AG04449 (cell line): ENCODE measurements at regions not wholly inside any gene's neighbourhood (a gene's known extent, or its start where the extent isn't known, plus 50 kb on each side); places are given as distances from the start of the nearest gene placed in this dataset.

Source experiments
- CTCF ChIA-PET: fragments of 350-600 bp; formaldehyde crosslinking; extraction: SDS; loops from one replicate; lab custom pipeline; 2021; ENCODE audit warnings: antibody characterized with exemption; lab: Yijun Ruan, JAX
- POLR2A ChIA-PET: fragments of 400-600, 350-600 bp; formaldehyde crosslinking; extraction: SDS; loops from one replicate; lab custom pipeline; 2020; ENCODE audit warnings: antibody characterized with exemption, inconsistent platforms; lab: Yijun Ruan, JAX
- DNase-seq: peaks from one replicate; pipeline ENCODE4 v3.0.0-alpha.2; 2010; ENCODE audit warnings: low read depth, low spot score
- H3K4me3 ChIP-seq: 2 replicates; pipeline ENCODE4 v1.5.1; 2011; ENCODE audit warnings: low read depth, mild to moderate bottlenecking, control low read depth, low read length
- TF ChIP-seq, protein P1 (sequence below): IDR thresholded peaks from one replicate; pipeline ENCODE4 v1.5.1; 2011; ENCODE audit warnings: mild to moderate bottlenecking, moderate library complexity, low read length, control low read depth, inconsistent platforms; ENCODE audit not compliant: insufficient read depth; ENCODE audit errors: missing control alignments

DNA sequence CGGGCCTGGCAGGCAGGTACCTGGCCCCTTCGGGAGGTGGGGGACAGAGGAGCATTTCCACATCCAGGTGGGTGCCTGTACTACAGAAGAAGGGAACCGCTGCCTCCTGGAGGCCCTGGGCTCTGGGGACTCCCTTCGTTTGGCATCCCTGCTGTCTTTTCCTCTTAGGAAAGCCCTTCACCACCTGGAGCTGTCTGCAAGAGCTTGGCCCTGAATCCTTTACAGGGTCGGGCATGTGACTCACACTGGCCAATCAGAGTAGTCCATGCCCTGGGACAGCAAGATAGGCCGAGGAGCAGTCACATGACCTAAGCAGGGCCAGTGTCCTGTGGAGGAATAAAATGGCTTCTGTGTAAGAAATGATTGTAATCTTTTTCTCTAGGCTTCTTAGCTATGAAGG is 224.9 kb downstream of the ANKRD60 start:
- DNase-seq = no peak
- ChIA-PET CTCF (no interaction called here), POLR2A (no interaction called here)
- TF ChIP-seq, protein P1, sequence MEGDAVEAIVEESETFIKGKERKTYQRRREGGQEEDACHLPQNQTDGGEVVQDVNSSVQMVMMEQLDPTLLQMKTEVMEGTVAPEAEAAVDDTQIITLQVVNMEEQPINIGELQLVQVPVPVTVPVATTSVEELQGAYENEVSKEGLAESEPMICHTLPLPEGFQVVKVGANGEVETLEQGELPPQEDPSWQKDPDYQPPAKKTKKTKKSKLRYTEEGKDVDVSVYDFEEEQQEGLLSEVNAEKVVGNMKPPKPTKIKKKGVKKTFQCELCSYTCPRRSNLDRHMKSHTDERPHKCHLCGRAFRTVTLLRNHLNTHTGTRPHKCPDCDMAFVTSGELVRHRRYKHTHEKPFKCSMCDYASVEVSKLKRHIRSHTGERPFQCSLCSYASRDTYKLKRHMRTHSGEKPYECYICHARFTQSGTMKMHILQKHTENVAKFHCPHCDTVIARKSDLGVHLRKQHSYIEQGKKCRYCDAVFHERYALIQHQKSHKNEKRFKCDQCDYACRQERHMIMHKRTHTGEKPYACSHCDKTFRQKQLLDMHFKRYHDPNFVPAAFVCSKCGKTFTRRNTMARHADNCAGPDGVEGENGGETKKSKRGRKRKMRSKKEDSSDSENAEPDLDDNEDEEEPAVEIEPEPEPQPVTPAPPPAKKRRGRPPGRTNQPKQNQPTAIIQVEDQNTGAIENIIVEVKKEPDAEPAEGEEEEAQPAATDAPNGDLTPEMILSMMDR = no peak
- H3K4me3 ChIP-seq = no peak overlapping the region

- ChIA-PET POLR2A (no interaction called here), CTCF (interaction anchor here (1.1 kb wide), 1 partner anchor 63 kb away, joined by 3 read pairs; no protein-coding TSS in a partner anchor)
- no peak overlapping the region for H3K4me3 ChIP-seq
- DNase-seq = no peak
- TF ChIP-seq, protein P1 = no peak
Observed at GRCh38 chr20:58002901-58003300, 225.6 kb downstream of the ANKRD60 start.

- DNase-seq = no peak
- ChIA-PET POLR2A (no interaction called here), CTCF (interaction anchor here (1.1 kb wide), 1 partner anchor 64 kb away, joined by 3 read pairs; no protein-coding TSS in a partner anchor)
- H3K4me3 ChIP-seq = no peak overlapping the region
- TF ChIP-seq, protein P1 = no peak
Observed at GRCh38 chr20:58001946-58002345, 226.5 kb downstream of the ANKRD60 start.

DNA sequence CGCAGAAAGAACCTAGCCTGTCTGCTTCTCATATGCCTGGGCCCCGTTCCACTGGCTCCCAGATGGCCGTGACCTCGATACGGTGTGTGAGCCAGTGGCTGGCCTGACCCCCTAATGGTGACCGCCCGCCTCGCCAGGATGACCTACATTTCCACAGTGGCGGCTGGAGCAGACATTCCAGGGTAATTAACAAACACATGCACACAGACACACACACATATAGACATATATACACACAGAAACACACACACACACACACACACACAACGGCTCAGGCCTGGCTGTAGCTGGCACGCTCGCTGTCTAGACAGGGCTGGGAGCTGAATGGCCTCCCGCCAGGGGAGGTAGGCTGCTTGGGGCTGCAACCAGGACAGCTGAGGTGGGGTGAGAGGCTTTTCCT is 227.1 kb downstream of the ANKRD60 start:
- TF ChIP-seq, protein P1 = no peak
- POLR2A ChIA-PET = no interaction called here
- CTCF ChIA-PET = no interaction called here
- no peak overlapping the region for H3K4me3 ChIP-seq
- no peak for DNase-seq

DNA sequence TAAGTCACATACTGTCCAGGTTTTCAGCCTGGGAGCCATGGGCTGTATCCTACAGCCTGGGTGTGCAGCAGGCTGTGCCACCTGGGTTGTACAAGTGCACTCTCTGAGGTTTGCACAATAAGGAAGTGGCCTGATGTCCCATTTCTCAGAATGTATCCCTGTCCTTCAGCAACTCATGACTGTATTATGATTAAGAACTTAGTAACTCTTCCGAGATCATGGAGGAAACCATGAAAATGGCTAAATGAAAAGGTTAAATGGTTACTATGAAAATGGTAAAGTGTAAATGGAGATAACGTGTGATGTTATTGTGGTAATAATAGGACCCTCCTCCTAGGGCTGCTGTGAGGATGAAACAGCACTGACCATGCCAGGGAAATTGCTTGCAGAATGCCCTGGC is 227.6 kb downstream of the ANKRD60 start:
- POLR2A ChIA-PET = no interaction called here

GRCh38 chr20:57999465-58000111 is 228.9 kb downstream of the ANKRD60 start:
- TF ChIP-seq, protein P1 = no peak
- POLR2A ChIA-PET = no interaction called here
- H3K4me3 ChIP-seq = no peak overlapping the region
- no peak for DNase-seq
- CTCF ChIA-PET = no interaction called here

More for the DNA sequence above, 227.6 kb downstream of the ANKRD60 start:
- H3K4me3 ChIP-seq = no peak overlapping the region
- CTCF ChIA-PET = no interaction called here
- TF ChIP-seq, protein P1 = no peak
- no peak for DNase-seq
